Fibroblast of lung (primary cell): ENCODE measurements at regions not wholly inside any gene's neighbourhood (a gene's known extent, or its start where the extent isn't known, plus 50 kb on each side); places are given as distances from the start of the nearest gene placed in this dataset.
A peak's percentile ranks its signal among the peaks of the same experiment; 100 is the strongest.

ENCODE experiments used
- DNase-seq, 2 donors: peaks; one replicate each; pipeline versions ENCODE4 v3.0.0 to v3.0.0-alpha.2; 2010; ENCODE audit warnings: low read depth in 2 of 2
- H2AFZ ChIP-seq: 2 replicates; pipeline ENCODE4 v1.5.1; 2012; ENCODE audit warnings: low read length, control low read depth, inconsistent platforms
- H3K27ac ChIP-seq: 2 replicates; pipeline ENCODE4 v1.5.1; 2011; ENCODE audit warnings: low read length, control low read depth; ENCODE audit not compliant: insufficient read depth
- H3K27me3 ChIP-seq: 2 replicates; pipeline ENCODE4 v1.5.1; 2011; ENCODE audit warnings: mild to moderate bottlenecking, low read length; ENCODE audit not compliant: control insufficient read depth, insufficient read depth
- H3K36me3 ChIP-seq: 2 replicates; pipeline ENCODE4 v1.5.1; 2011; ENCODE audit warnings: low read length; ENCODE audit not compliant: control insufficient read depth, insufficient read depth
- H3K4me1 ChIP-seq: 2 replicates; pipeline ENCODE4 v1.5.1; 2011; ENCODE audit warnings: low read length; ENCODE audit not compliant: control insufficient read depth, insufficient read depth; ENCODE audit errors: extremely low read depth
- H3K4me2 ChIP-seq: 2 replicates; pipeline ENCODE4 v1.5.1; 2011; ENCODE audit warnings: low read length, control low read depth; ENCODE audit not compliant: insufficient read depth; ENCODE audit errors: extremely low read depth
- H3K4me3 ChIP-seq, 4 experiments: fragments of 200-600 bp in 1 of 4; sonication (generic) in 1 of 4; replicated peaks in 1 of 4; 2 replicates each; pipeline ENCODE4 v1.5.1; 2011 to 2016; ENCODE audit warnings: low read length in 4 of 4, low read depth in 3 of 4, mild to moderate bottlenecking in 3 of 4, control low read depth in 2 of 4, inconsistent platforms in 1 of 4, mixed read lengths in 1 of 4; ENCODE audit not compliant: insufficient read depth in 1 of 4; ENCODE audit errors: control extremely low read depth in 1 of 4
- H3K79me2 ChIP-seq: 2 replicates; pipeline ENCODE4 v1.5.1; 2012; ENCODE audit warnings: mild to moderate bottlenecking, low read length, inconsistent platforms; ENCODE audit not compliant: control insufficient read depth, insufficient read depth
- H3K9ac ChIP-seq: 2 replicates; pipeline ENCODE4 v1.5.1; 2011; ENCODE audit warnings: mild to moderate bottlenecking, low read length, control low read depth; ENCODE audit not compliant: insufficient read depth
- H3K9me3 ChIP-seq: 2 replicates; pipeline ENCODE4 v1.5.1; 2012; ENCODE audit warnings: low read depth, low read length; ENCODE audit not compliant: control insufficient read depth, insufficient read depth
- H4K20me1 ChIP-seq: 2 replicates; pipeline ENCODE4 v1.5.1; 2011; ENCODE audit warnings: low read length; ENCODE audit not compliant: control insufficient read depth, insufficient read depth; ENCODE audit errors: extremely low read depth
- EZH2 ChIP-seq: IDR thresholded peaks from 2 replicates; pipeline ENCODE4 v1.5.1; 2012; ENCODE audit warnings: low read length, control low read depth, mild to moderate bottlenecking; ENCODE audit errors: missing control alignments
- TF ChIP-seq, protein P1 (sequence below), 2 donors: IDR thresholded peaks in 1 of 2; conservative IDR thresholded peaks in 1 of 2; 1 replicate in 1 of 2; 2 replicates in 1 of 2; pipeline ENCODE4 v1.5.1; 2011 to 2012; ENCODE audit warnings: low read length in 2 of 2, control low read depth in 1 of 2, inconsistent platforms in 1 of 2, low read depth in 1 of 2, mild to moderate bottlenecking in 1 of 2

DNA sequence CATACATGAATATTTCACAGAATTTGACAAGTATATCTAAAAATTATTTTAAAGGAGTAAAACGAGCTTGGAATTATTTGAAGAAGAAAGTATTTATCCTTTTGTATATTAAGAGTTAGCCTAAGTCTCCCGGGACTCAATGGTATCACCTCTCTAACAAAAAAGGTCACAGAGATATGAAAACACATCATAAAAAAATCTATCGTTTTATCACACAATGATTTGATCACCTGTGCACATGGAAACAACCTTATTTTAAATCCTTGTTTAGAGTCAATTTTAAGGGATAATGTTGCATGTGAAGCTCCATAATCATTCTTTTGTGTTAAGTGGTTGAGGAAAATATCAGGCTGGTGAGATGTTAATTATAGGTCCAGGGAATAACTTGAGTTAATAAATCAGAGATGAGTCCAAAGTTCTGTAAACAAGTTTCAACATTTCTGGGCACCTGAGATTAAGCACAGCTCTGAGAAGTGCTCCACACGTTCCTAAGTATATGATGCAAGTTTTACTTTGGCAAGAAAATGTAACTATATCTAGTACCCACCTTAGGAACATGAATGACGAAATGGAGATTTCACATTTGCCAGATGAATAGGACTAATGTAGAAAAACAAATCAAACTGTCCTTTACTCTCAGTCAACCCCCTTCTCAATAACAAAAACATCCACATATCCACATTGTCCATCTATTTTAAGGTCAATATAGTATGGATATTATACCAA is 148.5 kb upstream of the AKR1E2 start:
- Histone ChIP-seq H3K4me2 (no peak overlapping the region), H3K9ac (no peak overlapping the region), H3K4me3 (peak overlapping the region in 1 of 4 experiments; percentile 36), H3K9me3 (no peaks in the 10 kb centered on the region), H3K79me2 (no peaks in the 10 kb centered on the region), H4K20me1 (no peaks in the 10 kb centered on the region), H3K36me3 (no peaks in the 10 kb centered on the region), H2AFZ (no peak overlapping the region), H3K4me1 (no peaks in the 10 kb centered on the region), H3K27me3 (no peaks in the 10 kb centered on the region), H3K27ac (no peak overlapping the region)
- no peak for TF ChIP-seq EZH2
- TF ChIP-seq, protein P1, sequence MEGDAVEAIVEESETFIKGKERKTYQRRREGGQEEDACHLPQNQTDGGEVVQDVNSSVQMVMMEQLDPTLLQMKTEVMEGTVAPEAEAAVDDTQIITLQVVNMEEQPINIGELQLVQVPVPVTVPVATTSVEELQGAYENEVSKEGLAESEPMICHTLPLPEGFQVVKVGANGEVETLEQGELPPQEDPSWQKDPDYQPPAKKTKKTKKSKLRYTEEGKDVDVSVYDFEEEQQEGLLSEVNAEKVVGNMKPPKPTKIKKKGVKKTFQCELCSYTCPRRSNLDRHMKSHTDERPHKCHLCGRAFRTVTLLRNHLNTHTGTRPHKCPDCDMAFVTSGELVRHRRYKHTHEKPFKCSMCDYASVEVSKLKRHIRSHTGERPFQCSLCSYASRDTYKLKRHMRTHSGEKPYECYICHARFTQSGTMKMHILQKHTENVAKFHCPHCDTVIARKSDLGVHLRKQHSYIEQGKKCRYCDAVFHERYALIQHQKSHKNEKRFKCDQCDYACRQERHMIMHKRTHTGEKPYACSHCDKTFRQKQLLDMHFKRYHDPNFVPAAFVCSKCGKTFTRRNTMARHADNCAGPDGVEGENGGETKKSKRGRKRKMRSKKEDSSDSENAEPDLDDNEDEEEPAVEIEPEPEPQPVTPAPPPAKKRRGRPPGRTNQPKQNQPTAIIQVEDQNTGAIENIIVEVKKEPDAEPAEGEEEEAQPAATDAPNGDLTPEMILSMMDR (conservative IDR thresholded peaks at IDR 0.05 in 1 of 2, IDR thresholded peaks at IDR 0.05 in 1 of 2; ENCODE audit: low read depth in 1 of 2, low read length in 2 of 2), result no peak
- DNase-seq, result peak; percentile 80 to 94

DNA sequence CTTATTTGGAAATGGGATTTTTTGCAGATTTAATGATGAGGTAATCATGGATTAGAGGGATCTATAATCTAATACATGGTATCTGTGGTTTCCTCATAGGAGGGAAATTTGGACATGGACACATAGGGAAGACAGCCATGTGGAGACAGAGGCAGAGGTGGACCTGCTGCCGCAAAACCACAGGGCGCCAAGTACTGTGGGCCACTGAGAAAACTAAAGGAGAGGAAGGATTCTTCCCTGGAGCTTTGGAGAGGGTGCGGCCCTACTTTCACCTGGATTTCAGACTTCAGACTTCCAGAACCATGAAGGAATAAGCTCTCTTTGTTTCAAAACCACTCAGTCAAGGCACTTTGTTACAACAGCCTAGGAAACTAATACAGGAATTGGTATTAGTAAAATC is 149.4 kb upstream of the AKR1E2 start:
- no peak overlapping the region for H3K9ac ChIP-seq

DNA sequence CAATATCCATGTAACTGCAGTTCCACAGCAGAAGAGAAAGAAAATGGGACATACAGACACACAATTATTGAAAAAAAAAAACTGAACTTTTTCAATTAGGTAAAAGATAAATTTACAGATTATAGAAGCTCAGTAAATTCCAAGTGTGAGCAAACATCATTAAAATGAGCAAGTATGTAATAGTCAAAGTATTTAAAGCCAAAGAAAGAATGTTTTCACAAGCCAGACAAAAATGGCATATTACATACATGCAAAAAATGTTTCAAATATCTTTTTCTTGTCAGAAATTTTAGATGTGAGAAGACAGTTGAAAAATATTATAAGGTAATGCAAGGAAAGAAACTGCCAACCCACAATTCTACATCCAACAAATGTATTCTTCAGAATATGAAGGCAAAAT is 150.2 kb upstream of the AKR1E2 start:
- H3K9me3 ChIP-seq, result no peaks in the 10 kb centered on the region
- no peak overlapping the region for H2AFZ ChIP-seq
- H3K4me2 ChIP-seq, result no peak overlapping the region
- TF ChIP-seq EZH2, result no peak
- no peak overlapping the region for H3K9ac ChIP-seq
- H3K79me2 ChIP-seq, result no peaks in the 10 kb centered on the region
- no peaks in the 10 kb centered on the region for H3K4me1 ChIP-seq
- H3K36me3 ChIP-seq, result no peaks in the 10 kb centered on the region
- H3K27me3 ChIP-seq, result no peaks in the 10 kb centered on the region
- no peak overlapping the region for H3K27ac ChIP-seq
- no peaks in the 10 kb centered on the region for H4K20me1 ChIP-seq
- H3K4me3 ChIP-seq, result no peak overlapping the region
- DNase-seq, result no peak

More for the DNA sequence above, 149.4 kb upstream of the AKR1E2 start:
- H3K9me3 ChIP-seq, result no peaks in the 10 kb centered on the region
- no peak for DNase-seq
- no peaks in the 10 kb centered on the region for H3K27me3 ChIP-seq
- TF ChIP-seq, protein P1 (conservative IDR thresholded peaks at IDR 0.05 in 1 of 2, IDR thresholded peaks at IDR 0.05 in 1 of 2; ENCODE audit: low read depth in 1 of 2, low read length in 2 of 2), result no peak
- TF ChIP-seq EZH2, result no peak
- H2AFZ ChIP-seq, result no peak overlapping the region
- H3K4me2 ChIP-seq, result no peak overlapping the region
- no peaks in the 10 kb centered on the region for H3K79me2 ChIP-seq
- H3K4me3 ChIP-seq, result no peak overlapping the region
- H4K20me1 ChIP-seq, result no peaks in the 10 kb centered on the region
- no peaks in the 10 kb centered on the region for H3K36me3 ChIP-seq
- H3K4me1 ChIP-seq, result no peaks in the 10 kb centered on the region
- no peak overlapping the region for H3K27ac ChIP-seq
